Keratinocyte (primary cell): ENCODE measurements at regions not wholly inside any gene's neighbourhood (a gene's known extent, or its start where the extent isn't known, plus 50 kb on each side); places are given as distances from the start of the nearest gene placed in this dataset.
"Not testable (repeated sequence)": the region's sequence is repeated elsewhere in the genome, so short reads cannot be mapped to it uniquely, and the experiment has no call there.

Source experiments
- DNase-seq: peaks from one replicate; pipeline ENCODE4 v3.0.0-alpha.2; 2011; ENCODE audit warnings: low read depth, missing footprints, low spot score
- FAIRE-seq: peaks from 2 replicates; lab custom pipeline; 2011; peaks lifted over from hg19 to GRCh38; lab: Jason Lieb, UNC
- H2AFZ ChIP-seq: 2 replicates; pipeline ENCODE4 v1.6.0; 2012; ENCODE audit warnings: low read length, control low read depth, inconsistent platforms; ENCODE audit not compliant: control insufficient read depth
- H3K27ac ChIP-seq: 2 replicates; pipeline ENCODE4 v1.5.1; 2011; ENCODE audit warnings: low read length; ENCODE audit not compliant: control insufficient read depth, insufficient read depth
- H3K27me3 ChIP-seq: 3 replicates; pipeline ENCODE4 v1.6.0; 2011; ENCODE audit warnings: low read length; ENCODE audit not compliant: control insufficient read depth, insufficient read depth; ENCODE audit errors: extremely low read depth
- H3K36me3 ChIP-seq, 2 experiments: 2 replicates in 1 of 2; 3 replicates in 1 of 2; pipeline ENCODE4 v1.5.1; 2011; ENCODE audit warnings: low read length in 2 of 2, mild to moderate bottlenecking in 1 of 2; ENCODE audit not compliant: control insufficient read depth in 2 of 2, insufficient read depth in 2 of 2; ENCODE audit errors: extremely low read depth in 1 of 2
- H3K4me1 ChIP-seq: 3 replicates; pipeline ENCODE4 v1.5.1; 2011; ENCODE audit warnings: low read length; ENCODE audit not compliant: control insufficient read depth, insufficient read depth; ENCODE audit errors: extremely low read depth
- H3K4me2 ChIP-seq: 3 replicates; pipeline ENCODE4 v1.6.0; 2011; ENCODE audit warnings: low read depth, low read length; ENCODE audit not compliant: control insufficient read depth, insufficient read depth; ENCODE audit errors: extremely low read depth
- H3K4me3 ChIP-seq, 3 experiments: fragments of 200-600 bp in 1 of 3; sonication (generic) in 1 of 3; 2 replicates in 2 of 3; 3 replicates in 1 of 3; pipeline ENCODE4 v1.5.1; 2011 to 2016; ENCODE audit warnings: low read length in 3 of 3, mild to moderate bottlenecking in 3 of 3, control low read depth in 2 of 3, inconsistent platforms in 1 of 3, low read depth in 1 of 3, mixed read lengths in 1 of 3, mixed run types in 1 of 3, moderate library complexity in 1 of 3; ENCODE audit not compliant: control insufficient read depth in 2 of 3, insufficient read depth in 2 of 3; ENCODE audit errors: extremely low read depth in 1 of 3
- H3K79me2 ChIP-seq: 2 replicates; pipeline ENCODE4 v1.6.0; 2012; ENCODE audit warnings: low read length; ENCODE audit not compliant: control insufficient read depth, insufficient read depth
- H3K9ac ChIP-seq: 3 replicates; pipeline ENCODE4 v1.6.0; 2011; ENCODE audit warnings: low read length; ENCODE audit not compliant: control insufficient read depth, insufficient read depth; ENCODE audit errors: extremely low read depth
- H3K9me1 ChIP-seq: 3 replicates; pipeline ENCODE4 v1.6.0; 2011; ENCODE audit warnings: low read length; ENCODE audit not compliant: control insufficient read depth, insufficient read depth; ENCODE audit errors: extremely low read depth
- H3K9me3 ChIP-seq: 2 replicates; pipeline ENCODE4 v1.5.1; 2012; ENCODE audit warnings: low read depth, low read length; ENCODE audit not compliant: control insufficient read depth
- H4K20me1 ChIP-seq: 3 replicates; pipeline ENCODE4 v1.6.0; 2011; ENCODE audit warnings: low read length; ENCODE audit not compliant: control insufficient read depth, insufficient read depth; ENCODE audit errors: extremely low read depth
- CTCF ChIP-seq, 3 experiments: IDR thresholded peaks in 1 of 3; conservative IDR thresholded peaks in 1 of 3; optimal IDR thresholded peaks in 1 of 3; 2 replicates in 2 of 3; 3 replicates in 1 of 3; pipeline versions ENCODE3 to v1.5.1; 2011; ENCODE audit warnings: low read length in 3 of 3, mild to moderate bottlenecking in 3 of 3, moderate library complexity in 2 of 3, control low read depth in 1 of 3, inconsistent platforms in 1 of 3; ENCODE audit not compliant: insufficient read depth in 2 of 3; ENCODE audit errors: extremely low read depth in 1 of 3
- EZH2 ChIP-seq: IDR thresholded peaks from one replicate; pipeline ENCODE4 v1.6.1; 2012; ENCODE audit warnings: inconsistent platforms, mild to moderate bottlenecking, low read length, moderate library complexity
- dilution Hi-C: fragments of 300-500 bp; cut with MboI; formaldehyde crosslinking; loops from one replicate; pipeline ENCODE4 v1.7.0; 2020; ENCODE audit warnings: low sequenced_read_pairs; ENCODE audit not compliant: extremely low pct_ligation_motif_present

DNA sequence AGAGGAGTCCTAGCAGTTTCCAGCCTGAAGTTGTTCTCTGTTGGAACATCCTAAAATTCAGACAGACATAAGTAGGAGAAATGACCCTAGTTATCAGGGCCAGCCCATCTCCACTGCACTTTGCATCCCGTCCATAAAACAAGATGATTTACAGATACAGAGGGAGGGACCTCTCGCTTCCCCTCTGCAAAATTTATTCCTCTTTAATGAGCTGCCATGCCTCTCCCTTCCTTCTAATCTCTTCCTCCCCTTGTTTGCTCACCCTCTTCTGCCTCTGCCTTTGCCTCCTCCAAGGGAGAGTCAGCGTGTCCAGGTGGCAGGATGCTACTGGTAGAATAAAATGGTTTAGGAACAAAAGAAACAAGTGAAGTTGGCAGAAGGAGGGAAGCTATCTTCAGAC, 351.3 kb downstream of the SOX9 start:
- no peak overlapping the region for H3K9ac ChIP-seq
- FAIRE-seq (no peak), DNase-seq (no peak)
- H3K36me3 ChIP-seq, result peaks cover 5% of the 10 kb centered on the region in 2 experiments
- H3K4me1 ChIP-seq, result peaks cover 41% of the 10 kb centered on the region
- H3K9me1 ChIP-seq, result peaks cover 3% of the 10 kb centered on the region
- H3K4me3 ChIP-seq, result no peak overlapping the region
- H3K27ac ChIP-seq, result no peak overlapping the region
- TF ChIP-seq EZH2 (no peak), CTCF (optimal IDR thresholded peaks at IDR 0.05 in 1 of 3, IDR thresholded peaks at IDR 0.05 in 1 of 3, conservative IDR thresholded peaks at IDR 0.05 in 1 of 3; ENCODE audit: extremely low read depth in 1 of 3, insufficient read depth in 2 of 3, low read length in 3 of 3) (no peak)
- no peak overlapping the region for H2AFZ ChIP-seq
- no peaks in the 10 kb centered on the region for H3K27me3 ChIP-seq
- peaks cover 19% of the 10 kb centered on the region for H4K20me1 ChIP-seq
- no peaks in the 10 kb centered on the region for H3K9me3 ChIP-seq
- H3K79me2 ChIP-seq, result peaks cover 86% of the 10 kb centered on the region
- H3K4me2 ChIP-seq, result no peak overlapping the region
- dilution Hi-C loops, result no loop called here

- DNase-seq, H3K9me3 ChIP-seq, H3K4me2 ChIP-seq, H3K4me3 ChIP-seq, dilution Hi-C loops, H2AFZ ChIP-seq, H3K9me1 ChIP-seq, H3K27me3 ChIP-seq, FAIRE-seq, H3K9ac ChIP-seq, H3K36me3 ChIP-seq, H3K27ac ChIP-seq: not testable (repeated sequence)
- Histone ChIP-seq H4K20me1 (peaks cover 19% of the 10 kb centered on the region), H3K4me1 (peaks cover 40% of the 10 kb centered on the region), H3K79me2 (peaks cover 86% of the 10 kb centered on the region)
Measured at GRCh38 chr17:72472853-72473390, 352.1 kb downstream of the SOX9 start.

- no peak overlapping the region for H3K4me3 ChIP-seq
- no peak for TF ChIP-seq CTCF (optimal IDR thresholded peaks at IDR 0.05 in 1 of 3, IDR thresholded peaks at IDR 0.05 in 1 of 3, conservative IDR thresholded peaks at IDR 0.05 in 1 of 3; ENCODE audit: extremely low read depth in 1 of 3, insufficient read depth in 2 of 3, low read length in 3 of 3)
- no peak for TF ChIP-seq EZH2
- H3K27ac ChIP-seq, result no peak overlapping the region
- H3K4me2 ChIP-seq, result no peak overlapping the region
- peaks cover 92% of the 10 kb centered on the region for H3K79me2 ChIP-seq
- H3K27me3 ChIP-seq, result no peaks in the 10 kb centered on the region
- dilution Hi-C loops, result no loop called here
- no peaks in the 10 kb centered on the region for H3K9me3 ChIP-seq
- DNase-seq (no peak), FAIRE-seq (no peak)
- H2AFZ ChIP-seq, result no peak overlapping the region
- H3K9me1 ChIP-seq, result peaks cover 3% of the 10 kb centered on the region
- peaks cover 5% of the 10 kb centered on the region in 2 experiments for H3K36me3 ChIP-seq
- peaks cover 24% of the 10 kb centered on the region for H4K20me1 ChIP-seq
- no peak overlapping the region for H3K9ac ChIP-seq
- peaks cover 29% of the 10 kb centered on the region for H3K4me1 ChIP-seq
Measured at GRCh38 chr17:72474243-72474642, 353.4 kb downstream of the SOX9 start.
